Loucy (cell line): ENCODE measurements at regions not wholly inside any gene's neighbourhood (a gene's known extent, or its start where the extent isn't known, plus 50 kb on each side); places are given as distances from the start of the nearest gene placed in this dataset.

Source experiments
- EZH2phosphoT487 ChIP-seq: fragments of 200-600 bp; IDR thresholded peaks from 2 replicates; pipeline ENCODE4 v1.6.1; 2018; ENCODE audit warnings: antibody characterized with exemption, mild to moderate bottlenecking, moderate library complexity, borderline replicate concordance
- TF ChIP-seq, protein P1 (sequence below): fragments of 200-600 bp; sonication (generic); conservative IDR thresholded peaks from 2 replicates; pipeline ENCODE4 v1.5.1; 2014; ENCODE audit warnings: mild to moderate bottlenecking, antibody characterized with exemption, low read length

DNA sequence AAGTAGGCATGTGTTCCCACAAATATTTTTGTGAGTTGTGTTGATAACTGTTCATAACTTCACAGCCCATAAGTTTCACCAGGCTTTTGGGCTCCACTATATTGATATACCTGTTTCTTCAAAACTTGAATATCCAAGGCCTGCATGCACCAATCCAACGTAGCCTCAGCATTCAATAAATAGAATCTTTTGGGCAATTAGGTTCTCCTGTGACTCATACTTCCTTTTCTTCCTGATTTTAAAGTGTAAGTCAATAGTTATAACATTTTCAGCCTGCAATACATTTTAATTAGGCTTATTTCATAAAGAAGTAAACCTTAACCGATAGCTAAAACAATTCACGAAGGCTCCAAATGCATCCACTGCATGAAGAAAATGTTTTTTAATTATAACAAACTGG lies 97.8 kb upstream of the SPRED1 start:
- TF ChIP-seq, protein P1, sequence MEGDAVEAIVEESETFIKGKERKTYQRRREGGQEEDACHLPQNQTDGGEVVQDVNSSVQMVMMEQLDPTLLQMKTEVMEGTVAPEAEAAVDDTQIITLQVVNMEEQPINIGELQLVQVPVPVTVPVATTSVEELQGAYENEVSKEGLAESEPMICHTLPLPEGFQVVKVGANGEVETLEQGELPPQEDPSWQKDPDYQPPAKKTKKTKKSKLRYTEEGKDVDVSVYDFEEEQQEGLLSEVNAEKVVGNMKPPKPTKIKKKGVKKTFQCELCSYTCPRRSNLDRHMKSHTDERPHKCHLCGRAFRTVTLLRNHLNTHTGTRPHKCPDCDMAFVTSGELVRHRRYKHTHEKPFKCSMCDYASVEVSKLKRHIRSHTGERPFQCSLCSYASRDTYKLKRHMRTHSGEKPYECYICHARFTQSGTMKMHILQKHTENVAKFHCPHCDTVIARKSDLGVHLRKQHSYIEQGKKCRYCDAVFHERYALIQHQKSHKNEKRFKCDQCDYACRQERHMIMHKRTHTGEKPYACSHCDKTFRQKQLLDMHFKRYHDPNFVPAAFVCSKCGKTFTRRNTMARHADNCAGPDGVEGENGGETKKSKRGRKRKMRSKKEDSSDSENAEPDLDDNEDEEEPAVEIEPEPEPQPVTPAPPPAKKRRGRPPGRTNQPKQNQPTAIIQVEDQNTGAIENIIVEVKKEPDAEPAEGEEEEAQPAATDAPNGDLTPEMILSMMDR: no peak
- no peak for TF ChIP-seq EZH2phosphoT487
